Activated CD8-positive, alpha-beta memory T cell treated with anti-CD3 and anti-CD28 coated beads for 36 hours (primary cell): ENCODE measurements at regions not wholly inside any gene's neighbourhood (a gene's known extent, or its start where the extent isn't known, plus 50 kb on each side); places are given as distances from the start of the nearest gene placed in this dataset.
"Not testable (repeated sequence)": the region's sequence is repeated elsewhere in the genome, so short reads cannot be mapped to it uniquely, and the experiment has no call there.

Source experiments
- CTCF ChIA-PET: fragments of 350-600 bp; sonication (Branson Sonifier 250); formaldehyde crosslinking; loops from one replicate; lab custom pipeline; 2021; ENCODE audit warnings: antibody characterized with exemption; lab: Charles Lee
- POLR2A ChIA-PET: fragments of 350-600 bp; sonication (Branson Sonifier 250); formaldehyde crosslinking; loops from one replicate; lab custom pipeline; 2021; ENCODE audit warnings: antibody characterized with exemption; lab: Charles Lee

DNA sequence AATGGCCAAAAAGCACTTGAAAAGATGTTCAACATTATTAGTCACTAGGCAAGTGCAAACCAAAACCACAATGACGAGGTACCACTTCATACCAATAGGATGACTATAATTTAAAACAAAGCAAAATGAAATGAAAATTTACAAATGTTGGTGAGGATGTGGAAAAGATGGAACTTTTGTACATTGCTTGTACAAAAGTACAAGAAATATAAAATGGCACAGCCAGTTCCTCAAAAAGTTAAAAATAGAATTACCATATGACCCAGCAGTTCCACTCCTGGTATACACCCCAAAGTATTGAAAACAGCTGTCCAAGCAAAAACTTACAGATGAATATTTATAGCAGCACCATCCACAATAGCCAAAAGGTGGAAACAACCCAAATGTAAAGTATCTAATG lies 107.8 kb upstream of the XPO1 start:
- ChIA-PET POLR2A (interaction anchor here (0.6 kb wide), 1 partner anchor 244 kb away, joined by 4 read pairs; no protein-coding TSS in a partner anchor), CTCF (interaction anchor here (0.6 kb wide), 1 partner anchor 165 kb away, joined by 4 read pairs; no protein-coding TSS in a partner anchor)

DNA sequence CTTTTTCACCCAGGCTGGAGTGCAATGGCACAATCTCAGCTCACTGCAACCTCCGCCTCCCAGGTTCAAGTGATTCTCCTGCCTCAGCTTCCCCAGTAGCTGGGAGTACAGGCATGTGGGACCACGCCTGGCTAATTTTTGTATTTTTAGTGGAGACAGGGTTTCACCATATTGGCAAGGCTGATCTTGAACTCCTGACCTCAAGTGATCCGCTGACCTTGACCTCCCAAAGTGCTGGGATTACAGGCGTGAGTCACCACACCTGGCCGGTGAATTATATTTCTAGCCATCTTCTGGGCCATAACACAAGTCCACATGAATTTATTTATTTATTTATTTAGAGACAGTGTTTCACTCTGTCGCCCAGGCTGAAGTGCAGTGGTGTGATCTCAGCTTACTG lies 105.0 kb upstream of the XPO1 start:
- POLR2A ChIA-PET, CTCF ChIA-PET: not testable (repeated sequence)

DNA sequence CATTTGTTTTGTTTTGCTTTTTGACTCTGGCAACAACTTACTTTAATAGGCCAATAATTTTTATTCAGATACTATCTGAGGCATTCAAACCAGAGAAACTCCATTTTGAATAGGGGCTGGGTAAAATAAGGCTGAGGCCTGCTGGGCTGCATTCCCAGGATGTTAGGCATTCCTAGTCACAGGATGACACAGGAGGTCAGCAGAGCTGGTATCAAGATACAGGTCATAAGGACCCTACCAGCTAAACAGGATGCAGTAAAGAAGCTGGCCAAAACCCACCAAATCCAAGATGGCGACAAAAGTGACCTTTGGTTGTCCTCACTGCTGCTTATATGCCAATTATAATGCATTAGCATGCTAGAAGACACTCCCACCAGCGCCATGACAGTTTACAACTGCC lies 102.2 kb upstream of the XPO1 start:
- CTCF ChIA-PET, result interaction anchor here (1.0 kb wide), 1 partner anchor 101 kb away, joined by 3 read pairs; no protein-coding TSS in a partner anchor
- POLR2A ChIA-PET, result no interaction called here

DNA sequence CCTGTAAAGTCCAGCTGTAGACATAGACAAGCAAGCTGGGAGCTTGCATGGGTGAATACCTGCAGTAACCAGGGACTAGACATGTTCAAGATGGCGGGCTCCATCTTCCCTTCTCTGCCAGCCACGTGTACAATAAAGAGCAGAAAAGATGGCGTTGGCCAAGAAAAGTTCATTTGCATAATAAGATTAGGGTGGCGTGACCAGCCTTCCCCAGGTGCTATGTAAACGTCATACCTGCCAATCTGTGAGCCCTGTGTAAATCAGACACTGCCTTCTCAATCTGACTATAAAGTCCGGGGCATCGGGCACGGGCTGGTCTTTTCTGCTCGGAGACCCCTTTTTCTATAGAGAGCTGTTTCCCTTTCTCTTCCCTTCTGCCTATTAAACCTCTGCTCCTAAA lies 101.6 kb upstream of the XPO1 start:
- CTCF ChIA-PET, result interaction anchor here (1.0 kb wide), 1 partner anchor 101 kb away, joined by 3 read pairs; no protein-coding TSS in a partner anchor
- POLR2A ChIA-PET, result no interaction called here

DNA sequence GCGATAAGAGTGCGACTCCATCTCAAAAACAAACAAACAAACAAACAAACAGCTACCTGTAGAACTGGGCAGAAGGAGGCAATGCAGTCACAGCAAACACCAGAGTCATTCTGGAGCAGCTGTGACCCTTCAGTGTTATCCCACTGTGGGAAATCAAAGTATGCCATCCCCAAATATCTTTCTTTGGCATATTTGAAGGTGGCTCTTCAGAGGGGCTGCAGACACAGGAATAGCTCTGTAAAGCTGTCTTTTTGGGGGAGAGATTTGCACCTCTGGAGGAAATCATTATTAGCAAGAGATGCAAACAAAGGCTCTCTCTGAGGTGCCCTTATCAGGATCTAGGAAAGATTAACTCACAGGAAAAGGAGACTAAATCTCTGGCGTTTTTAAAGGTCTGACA lies 98.5 kb upstream of the XPO1 start:
- ChIA-PET CTCF (no interaction called here), POLR2A (no interaction called here)

DNA sequence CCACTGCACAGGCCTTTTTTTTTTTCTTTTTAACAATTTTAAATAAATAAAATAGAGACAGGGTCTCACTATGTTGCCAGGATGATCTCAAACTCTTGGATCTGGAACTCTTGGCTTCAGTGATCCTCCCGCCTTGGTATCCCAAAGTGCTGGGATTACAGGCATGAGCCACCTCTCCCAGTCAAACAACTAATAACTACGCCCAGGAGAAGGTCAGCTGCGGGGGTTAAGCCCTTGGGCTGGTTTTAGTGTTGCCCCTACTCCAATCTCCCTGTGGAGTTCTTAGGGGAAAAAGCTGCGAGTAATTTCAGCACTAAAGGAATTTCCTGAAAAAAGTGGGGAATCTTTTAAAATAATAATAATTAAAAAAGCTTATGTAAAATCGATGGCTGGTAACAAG lies 96.4 kb upstream of the XPO1 start:
- CTCF ChIA-PET, result no interaction called here

DNA sequence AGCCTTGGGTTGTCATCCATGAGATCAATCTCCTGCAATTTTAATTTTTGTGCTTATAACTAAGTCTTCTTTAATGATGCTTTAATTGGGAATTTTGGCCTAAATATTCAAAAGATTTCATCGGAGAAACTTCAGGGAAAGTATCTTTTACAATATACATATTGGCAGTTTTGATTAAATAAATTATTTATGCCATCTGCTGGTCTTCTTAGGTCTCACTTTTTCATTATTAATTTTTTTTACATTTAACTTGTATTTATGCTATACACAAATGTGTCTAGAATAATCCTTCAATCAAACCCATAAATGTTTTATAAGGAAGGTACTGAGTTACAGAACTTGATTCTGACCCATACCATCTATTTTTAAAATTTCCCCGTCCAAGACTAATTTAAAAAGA lies 95.1 kb upstream of the XPO1 start:
- ChIA-PET CTCF (no interaction called here), POLR2A (no interaction called here)

More for the DNA sequence above, 96.4 kb upstream of the XPO1 start:
- POLR2A ChIA-PET, result no interaction called here

DNA sequence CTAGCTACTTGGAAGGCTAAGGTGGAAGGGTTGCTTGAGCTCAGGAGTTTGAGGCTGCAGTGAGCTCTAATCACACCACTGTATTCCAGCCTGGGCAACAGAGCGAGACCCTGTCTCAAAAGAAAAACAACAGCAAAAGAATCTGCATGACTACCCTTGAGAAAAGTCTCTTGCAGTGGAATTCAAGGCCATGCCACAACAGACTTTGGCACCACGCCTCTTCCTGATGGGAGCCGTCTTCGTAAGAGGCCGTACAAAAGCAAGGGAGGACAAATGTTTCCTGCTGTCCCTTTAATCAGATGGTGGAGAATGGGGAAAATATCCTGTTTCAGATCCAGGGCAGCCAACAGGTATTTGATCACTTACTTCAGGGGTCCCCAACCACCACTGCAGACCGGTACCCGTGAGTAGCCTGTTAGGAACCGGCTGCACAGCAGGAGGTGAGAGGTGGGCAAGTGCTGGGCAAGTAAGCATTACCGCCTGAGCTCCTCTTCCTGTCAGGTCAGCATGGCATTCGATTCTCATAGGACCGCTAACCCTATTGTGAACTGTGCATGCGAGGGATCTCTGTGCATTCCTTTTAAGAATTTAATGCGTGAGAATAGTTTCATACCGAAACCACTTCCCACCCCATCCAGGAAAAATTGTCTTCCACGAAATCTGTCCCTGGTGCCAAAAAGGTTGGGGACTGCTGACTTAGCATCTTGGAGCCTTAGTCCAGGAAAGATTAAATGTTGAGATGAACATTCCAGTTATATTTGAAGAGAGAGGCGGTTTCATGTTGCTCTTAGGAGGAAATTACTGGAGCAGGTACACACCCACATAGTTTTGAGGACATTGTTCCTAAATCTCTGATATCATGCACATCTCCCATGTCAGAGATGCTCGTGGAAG lies 94.4 kb upstream of the XPO1 start:
- ChIA-PET POLR2A (no interaction called here), CTCF (no interaction called here)

DNA sequence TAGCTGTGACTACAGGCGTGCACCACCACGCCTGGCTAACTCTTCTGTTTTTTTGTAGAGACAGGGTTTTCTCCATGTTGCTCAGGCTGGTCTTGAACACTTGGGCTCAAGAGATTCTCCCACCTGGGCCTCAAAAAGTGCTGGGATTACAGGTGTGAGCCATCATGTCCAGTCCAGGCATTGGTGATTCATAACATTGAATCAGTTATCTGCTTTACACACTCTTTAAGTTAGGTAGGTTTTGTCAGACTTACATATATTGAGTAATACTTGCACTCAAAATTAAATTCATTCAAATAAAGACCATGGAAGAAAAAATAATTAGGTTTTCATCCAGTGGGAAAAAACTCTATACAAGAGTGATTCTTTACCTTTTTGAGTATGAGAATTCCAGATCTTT lies 93.2 kb upstream of the XPO1 start:
- POLR2A ChIA-PET, result no interaction called here
- CTCF ChIA-PET, result no interaction called here

DNA sequence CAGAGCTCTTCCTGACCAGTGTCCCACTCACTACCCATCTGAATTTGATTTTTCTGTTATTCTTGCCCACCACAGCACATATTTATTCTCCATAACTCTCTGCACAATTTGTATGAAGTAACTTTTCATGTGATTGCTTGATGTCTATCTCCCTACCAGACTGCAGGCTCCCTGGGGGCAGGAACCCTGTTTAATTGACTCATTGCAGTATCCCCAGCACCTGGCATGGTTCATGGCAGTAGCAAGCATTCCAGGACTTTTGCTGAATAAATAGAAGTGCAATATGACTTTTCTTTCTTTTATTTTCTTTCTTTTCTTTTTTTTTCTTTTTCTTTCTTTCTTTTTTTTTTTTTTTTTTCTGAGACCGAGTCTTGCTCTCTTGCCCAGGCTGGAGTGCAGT lies 88.7 kb upstream of the XPO1 start:
- CTCF ChIA-PET, result no interaction called here
- POLR2A ChIA-PET, result no interaction called here

DNA sequence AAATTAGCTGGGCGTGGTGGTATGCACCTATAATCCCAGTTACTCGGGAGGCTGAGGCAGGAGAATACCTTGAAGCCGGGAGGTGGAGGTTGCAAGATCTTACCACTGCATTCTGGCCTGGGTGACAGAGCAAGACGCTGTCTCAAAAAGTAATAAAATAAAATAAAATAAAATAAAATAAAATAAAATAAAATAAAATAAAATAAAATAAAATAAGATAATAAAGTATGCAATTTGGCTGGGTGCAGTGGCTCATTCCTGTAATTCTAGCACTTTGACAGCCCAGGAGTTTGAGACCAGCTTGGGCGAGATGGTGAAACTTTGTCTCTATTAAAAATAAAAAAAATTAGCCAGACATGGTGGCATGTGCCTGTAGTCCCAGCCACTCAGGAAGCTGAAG lies 85.6 kb upstream of the XPO1 start:
- ChIA-PET CTCF (no interaction called here), POLR2A (no interaction called here)

DNA sequence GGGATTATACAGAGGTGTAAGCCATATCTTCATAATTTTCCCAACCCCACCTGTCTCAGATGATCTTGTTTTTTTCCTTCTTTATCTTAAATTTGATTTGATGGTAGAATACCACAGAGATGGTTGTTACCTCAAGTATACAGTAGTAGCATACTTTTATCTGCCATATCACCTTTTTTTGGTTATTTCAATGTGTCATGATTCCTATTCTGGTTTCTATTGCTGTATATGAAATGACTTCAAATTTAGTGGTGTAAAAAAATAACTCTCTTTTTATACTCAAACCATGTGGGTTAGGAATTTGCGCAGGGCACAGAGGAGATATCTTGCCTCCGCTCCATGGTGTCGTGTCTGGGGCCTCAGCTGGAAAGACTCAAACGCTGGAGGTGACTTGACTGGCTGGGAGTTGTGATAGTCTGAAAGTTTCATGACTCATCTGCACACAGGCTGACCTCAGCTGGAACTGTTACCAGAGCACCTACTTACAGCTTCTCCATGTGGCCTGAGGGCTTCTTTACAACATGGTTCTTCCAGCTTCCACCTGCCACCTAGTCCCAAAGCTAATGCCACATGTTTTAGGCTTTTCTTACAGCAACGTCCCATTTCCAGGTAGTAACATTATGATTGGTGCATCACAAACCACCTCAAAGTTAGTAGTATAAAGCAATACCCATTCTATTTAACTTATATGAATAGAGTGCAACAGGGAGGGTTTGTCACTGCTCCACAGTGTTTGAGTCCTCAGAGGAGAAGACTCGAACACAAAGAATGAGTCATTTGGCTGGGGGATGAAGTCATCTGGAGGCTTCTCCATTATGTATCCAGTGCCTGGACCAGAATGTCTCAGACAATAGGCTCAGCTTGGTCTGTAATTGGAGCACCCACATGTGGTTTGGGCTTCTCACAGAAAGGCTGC lies 82.3 kb upstream of the XPO1 start:
- ChIA-PET CTCF (no interaction called here), POLR2A (no interaction called here)

DNA sequence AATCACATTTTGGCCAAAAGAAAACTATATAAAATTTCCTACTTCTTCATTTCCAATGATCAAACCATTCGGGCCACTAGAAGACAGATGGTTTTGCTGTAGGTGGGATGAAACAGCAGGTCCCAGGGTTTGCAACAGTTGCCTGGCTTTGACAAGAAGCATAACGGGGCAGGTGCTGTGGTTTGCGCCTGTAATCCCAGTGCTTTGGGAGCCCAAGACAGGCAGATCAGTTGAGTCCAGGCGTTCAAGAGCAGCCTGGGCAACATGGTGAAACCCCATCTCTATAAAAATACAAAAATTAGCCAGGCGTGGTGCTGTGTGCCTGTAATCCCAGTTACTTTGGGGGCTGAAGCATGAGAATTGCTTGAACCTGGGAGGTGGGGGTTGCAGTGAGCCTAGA lies 81.4 kb upstream of the XPO1 start:
- ChIA-PET POLR2A (no interaction called here), CTCF (no interaction called here)

DNA sequence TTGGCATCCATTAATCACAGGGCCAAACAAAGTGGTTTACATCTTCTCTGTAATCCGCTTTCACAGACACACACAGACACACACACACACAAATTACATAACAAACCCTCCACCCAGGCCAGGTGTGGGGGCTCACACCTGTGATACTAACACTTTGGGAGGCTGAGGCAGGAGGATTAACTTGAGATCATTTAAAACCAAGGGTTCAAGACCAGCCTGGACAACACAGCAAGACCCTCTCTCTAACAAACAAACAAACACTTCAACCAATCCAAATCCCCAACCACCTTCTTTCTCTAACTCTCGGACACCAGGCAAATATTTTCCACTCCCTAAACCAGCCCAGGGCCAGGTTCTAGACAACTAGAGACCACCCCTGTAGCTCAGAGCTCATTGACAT lies 79.5 kb upstream of the XPO1 start:
- ChIA-PET POLR2A (no interaction called here), CTCF (no interaction called here)

DNA sequence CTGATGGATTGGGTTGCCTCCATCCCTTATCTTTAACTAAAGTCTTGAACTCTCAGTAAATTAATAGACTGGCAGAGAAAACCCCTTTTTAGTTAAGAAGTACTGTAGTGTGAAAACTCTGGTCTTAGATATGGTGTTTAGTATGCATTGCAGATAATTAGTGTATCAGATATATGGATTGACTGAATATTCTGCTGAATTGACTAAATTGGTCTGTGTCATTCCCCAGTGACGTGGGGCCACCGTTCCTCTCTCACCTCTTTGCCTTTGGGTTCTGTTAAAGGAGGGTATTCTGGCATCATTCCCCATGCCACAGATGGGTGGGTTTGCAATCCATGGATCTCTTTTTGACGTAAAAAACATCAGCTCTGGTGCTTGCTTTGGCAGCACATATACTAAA lies 67.1 kb upstream of the XPO1 start:
- POLR2A ChIA-PET, result no interaction called here
- CTCF ChIA-PET, result no interaction called here

DNA sequence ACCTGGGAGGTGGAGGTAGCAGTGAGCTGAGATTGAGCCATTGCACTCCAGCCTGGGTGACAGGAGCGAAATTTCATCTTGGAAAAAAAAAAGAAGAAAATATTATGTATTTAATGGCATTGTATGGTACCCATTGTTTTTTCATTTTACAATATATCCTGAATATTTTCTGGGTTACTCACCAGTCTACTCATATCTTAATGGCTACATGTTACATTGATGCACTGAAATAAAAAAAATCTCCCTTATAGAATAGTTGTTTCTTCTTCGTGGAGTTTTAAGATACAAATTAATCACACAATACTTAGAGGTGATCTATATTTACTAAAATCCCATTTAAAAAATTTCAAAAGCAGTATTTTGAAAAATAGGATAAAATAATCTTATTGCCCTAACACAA lies 66.3 kb upstream of the XPO1 start:
- CTCF ChIA-PET, result no interaction called here
- POLR2A ChIA-PET, result no interaction called here

DNA sequence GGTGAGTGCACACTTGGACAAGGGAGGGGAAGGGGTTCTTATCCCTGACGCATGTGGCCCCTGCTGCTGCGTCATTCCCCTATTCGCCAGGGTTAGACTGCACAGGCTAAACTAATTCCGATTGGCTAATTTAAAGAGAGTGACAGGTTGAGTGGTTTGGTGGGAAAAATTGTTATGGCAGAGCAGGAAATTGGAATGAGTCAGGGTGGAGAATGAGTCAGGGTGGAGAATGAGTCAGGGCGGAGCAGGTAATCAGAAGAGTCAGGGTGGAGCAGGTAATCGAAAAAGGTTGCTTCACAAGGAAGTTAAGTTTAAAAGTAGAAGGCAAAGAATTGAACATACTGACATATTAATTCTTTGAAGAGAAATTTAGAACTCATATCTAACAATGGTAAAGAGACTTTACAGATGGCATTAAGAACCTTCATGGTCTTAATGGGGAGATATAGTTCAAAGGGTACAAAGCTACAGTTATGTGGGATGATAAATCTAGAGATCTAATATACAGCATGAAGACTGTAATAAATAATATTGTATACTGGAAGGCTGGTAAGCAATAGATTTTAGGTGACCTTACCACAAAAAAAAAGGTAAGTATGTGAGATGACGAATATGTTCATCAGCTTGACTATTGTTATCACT lies 60.5 kb upstream of the XPO1 start:
- POLR2A ChIA-PET, CTCF ChIA-PET: not testable (repeated sequence)

DNA sequence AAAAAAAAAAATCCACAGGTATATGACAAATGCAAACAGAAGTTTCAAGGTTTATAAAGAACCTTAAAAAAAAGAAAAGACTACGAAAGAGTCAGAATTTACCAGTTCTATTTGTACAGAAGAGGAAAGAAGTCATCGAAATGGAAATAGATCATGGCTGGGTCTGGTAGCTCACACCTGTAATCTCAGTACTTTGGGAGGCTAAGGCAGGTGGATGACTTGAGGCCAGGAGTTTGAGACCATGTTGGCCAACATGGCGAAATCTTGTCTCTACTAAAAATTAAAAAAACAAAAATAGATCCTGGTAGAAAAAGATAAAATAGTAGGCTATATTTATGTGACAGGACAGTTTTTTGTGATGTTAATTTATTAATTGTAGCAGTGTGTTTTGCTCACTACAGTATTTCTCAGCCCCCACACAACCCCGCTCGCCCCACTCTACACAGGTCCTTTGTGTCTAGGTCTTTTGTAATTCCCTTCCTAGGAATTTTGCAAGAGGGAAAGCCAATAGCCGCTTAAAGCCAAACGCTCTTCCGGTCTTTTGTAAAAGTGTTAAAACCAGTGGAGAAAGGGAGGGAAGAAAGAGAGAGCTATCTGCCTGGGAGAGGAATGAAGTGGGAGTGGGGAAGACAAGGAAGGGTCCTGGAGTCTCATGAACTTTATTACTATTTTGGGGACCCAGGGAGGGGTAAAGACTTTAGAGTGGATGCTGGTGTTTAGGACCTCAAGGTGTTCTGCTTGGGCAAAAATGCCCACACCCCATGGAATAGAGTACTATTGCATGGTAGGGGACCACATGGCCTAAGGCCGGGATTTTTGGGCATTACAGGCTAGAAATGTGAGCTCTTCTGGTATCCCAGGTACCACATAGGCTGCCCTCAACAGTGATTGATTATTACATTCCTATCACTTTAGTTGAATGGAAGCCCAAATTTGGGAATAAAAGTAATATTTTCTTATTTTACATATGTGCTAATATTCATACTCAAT lies 59.4 kb upstream of the XPO1 start:
- ChIA-PET POLR2A (no interaction called here), CTCF (interaction anchor here (0.7 kb wide), 1 partner anchor 721 kb away, joined by 3 read pairs; no protein-coding TSS in a partner anchor)

DNA sequence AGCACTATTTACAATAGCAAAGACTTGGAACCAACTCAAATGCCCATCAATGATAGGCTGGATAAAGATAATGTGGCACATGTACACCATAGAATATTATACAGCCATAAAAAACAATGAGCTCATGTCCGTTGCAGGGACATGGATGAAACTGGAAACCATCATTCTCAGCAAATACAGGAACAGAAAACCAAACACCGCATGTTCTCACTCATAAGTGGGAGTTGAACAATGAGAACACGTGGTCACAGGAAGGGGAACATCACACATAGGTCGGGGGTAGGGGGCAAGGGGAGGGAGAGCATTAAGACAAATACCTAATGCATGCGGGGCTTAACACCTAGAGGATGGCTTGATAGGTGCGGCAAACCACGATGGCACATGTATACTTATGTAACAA lies 56.0 kb upstream of the XPO1 start:
- POLR2A ChIA-PET, CTCF ChIA-PET: not testable (repeated sequence)
